ENCODE measurements at regions not wholly inside any gene's neighbourhood (a gene's known extent, or its start where the extent isn't known, plus 50 kb on each side); places are given as distances from the start of the nearest gene placed in this dataset.

GRCh38 chr2:41042343-41042742, 590.5 kb upstream of the SLC8A1 start:
- no peak for TF ChIP-seq CTCF (conservative IDR thresholded peaks at IDR 0.05; ENCODE audit: low read length)
- no peak for TF ChIP-seq EZH2phosphoT487 (IDR thresholded peaks at IDR 0.05; ENCODE audit: borderline replicate concordance, low read depth, low read length)
